ENCODE measurements at regions not wholly inside any gene's neighbourhood (a gene's known extent, or its start where the extent isn't known, plus 50 kb on each side); places are given as distances from the start of the nearest gene placed in this dataset.

GRCh38 chr5:74957029-74957784 lies 91.0 kb upstream of the FAM169A start:
- no peaks in the 10 kb centered on the region for H3K4me1 Mint-ChIP-seq
- peaks cover 2% of the 10 kb centered on the region for H3K36me3 Mint-ChIP-seq
- ATAC-seq (no peak), DNase-seq (ENCODE audit: low spot score) (no peak)
- peaks cover 23% of the 10 kb centered on the region for H3K9me3 Mint-ChIP-seq
- CTCF ChIA-PET = interaction anchor here (1.0 kb wide), 1 partner anchor 13 kb away, joined by 3 read pairs; no protein-coding TSS in a partner anchor
- H3K4me3 Mint-ChIP-seq = no peak overlapping the region
- no peaks in the 10 kb centered on the region for H3K27me3 Mint-ChIP-seq (ENCODE audit: low read depth)
- POLR2A ChIA-PET = no interaction called here
- H3K27ac Mint-ChIP-seq = no peak overlapping the region
- TF ChIP-seq ZNF416 (CRISPR knock-in tag; IDR thresholded peaks at IDR 0.05) (no peak), ZNF219 (CRISPR knock-in tag; IDR thresholded peaks at IDR 0.05; ENCODE audit: borderline replicate concordance) (no peak), ZNF138 (CRISPR knock-in tag; conservative IDR thresholded peaks at IDR 0.05) (no peak)
- TF ChIP-seq, protein P1, sequence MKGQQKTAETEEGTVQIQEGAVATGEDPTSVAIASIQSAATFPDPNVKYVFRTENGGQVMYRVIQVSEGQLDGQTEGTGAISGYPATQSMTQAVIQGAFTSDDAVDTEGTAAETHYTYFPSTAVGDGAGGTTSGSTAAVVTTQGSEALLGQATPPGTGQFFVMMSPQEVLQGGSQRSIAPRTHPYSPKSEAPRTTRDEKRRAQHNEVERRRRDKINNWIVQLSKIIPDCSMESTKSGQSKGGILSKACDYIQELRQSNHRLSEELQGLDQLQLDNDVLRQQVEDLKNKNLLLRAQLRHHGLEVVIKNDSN (CRISPR knock-in tag; IDR thresholded peaks at IDR 0.05) = no peak
- TF ChIP-seq, protein P2, sequence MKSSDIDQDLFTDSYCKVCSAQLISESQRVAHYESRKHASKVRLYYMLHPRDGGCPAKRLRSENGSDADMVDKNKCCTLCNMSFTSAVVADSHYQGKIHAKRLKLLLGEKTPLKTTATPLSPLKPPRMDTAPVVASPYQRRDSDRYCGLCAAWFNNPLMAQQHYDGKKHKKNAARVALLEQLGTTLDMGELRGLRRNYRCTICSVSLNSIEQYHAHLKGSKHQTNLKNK (CRISPR knock-in tag; IDR thresholded peaks at IDR 0.05) = no peak
- TF ChIP-seq, protein P3, sequence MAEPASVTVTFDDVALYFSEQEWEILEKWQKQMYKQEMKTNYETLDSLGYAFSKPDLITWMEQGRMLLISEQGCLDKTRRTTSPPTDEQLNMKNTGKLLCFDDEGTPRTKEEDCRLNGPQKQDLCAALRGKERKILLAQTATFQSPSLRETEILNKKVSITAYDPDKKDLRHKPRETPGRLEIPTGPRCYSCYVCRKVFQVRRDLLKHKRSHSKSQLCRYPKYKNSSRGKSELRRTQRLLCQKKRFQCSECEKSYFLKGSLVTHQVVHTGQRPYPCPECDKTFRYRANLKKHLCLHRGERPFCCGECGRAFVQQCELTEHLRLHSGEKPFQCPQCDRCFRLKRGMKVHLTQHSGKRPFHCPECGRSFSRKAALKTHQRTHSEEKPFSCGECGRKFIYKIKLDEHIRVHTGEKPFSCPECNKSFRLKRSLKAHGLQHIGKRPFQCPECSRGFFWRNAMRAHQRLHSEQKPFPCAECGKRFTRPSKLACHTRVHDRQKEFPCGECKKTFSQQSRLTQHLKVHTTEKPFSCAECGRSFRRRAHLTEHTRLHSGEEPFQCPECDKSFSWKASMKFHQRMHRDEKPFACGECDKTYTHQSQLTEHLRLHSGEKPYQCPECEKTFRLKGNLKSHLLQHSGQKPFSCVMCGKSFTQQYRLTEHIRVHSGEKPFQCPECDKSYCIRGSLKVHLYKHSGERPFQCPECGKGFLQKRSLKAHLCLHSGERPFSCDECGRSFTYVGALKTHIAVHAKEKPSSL (CRISPR knock-in tag; conservative IDR thresholded peaks at IDR 0.05) = no peak

- ChIA-PET CTCF (no interaction called here), POLR2A (interaction anchor here (0.6 kb wide), 1 partner anchor 240 kb away, joined by 3 read pairs; no protein-coding TSS in a partner anchor)
Measured at GRCh38 chr5:74956278-74956677, 90.1 kb upstream of the FAM169A start.

More at GRCh38 chr5:74956278-74956677, 90.1 kb upstream of the FAM169A start:
- H3K4me1 Mint-ChIP-seq = no peaks in the 10 kb centered on the region
- no peak for ATAC-seq
- no peak overlapping the region for H3K4me3 Mint-ChIP-seq
- no peak for DNase-seq (ENCODE audit: low spot score)
- H3K9me3 Mint-ChIP-seq = peaks cover 23% of the 10 kb centered on the region
- no peak overlapping the region for H3K27ac Mint-ChIP-seq
- TF ChIP-seq JUN (CRISPR knock-in tag; IDR thresholded peaks at IDR 0.05) (no peak), ZNF232 (CRISPR knock-in tag; IDR thresholded peaks at IDR 0.05) (no peak), PRDM15 (CRISPR knock-in tag; IDR thresholded peaks at IDR 0.05) (no peak), RELA (CRISPR knock-in tag; IDR thresholded peaks at IDR 0.05; ENCODE audit: borderline replicate concordance) (no peak), OVOL2 (CRISPR knock-in tag; IDR thresholded peaks at IDR 0.05; ENCODE audit: borderline replicate concordance) (no peak), ESRRA (CRISPR knock-in tag; IDR thresholded peaks at IDR 0.05; ENCODE audit: borderline replicate concordance) (no peak), E2F4 (CRISPR knock-in tag; IDR thresholded peaks at IDR 0.05; ENCODE audit: borderline replicate concordance, low read depth) (no peak), CBFB (CRISPR knock-in tag; IDR thresholded peaks at IDR 0.05; ENCODE audit: low read depth) (no peak)
- TF ChIP-seq, protein P4, sequence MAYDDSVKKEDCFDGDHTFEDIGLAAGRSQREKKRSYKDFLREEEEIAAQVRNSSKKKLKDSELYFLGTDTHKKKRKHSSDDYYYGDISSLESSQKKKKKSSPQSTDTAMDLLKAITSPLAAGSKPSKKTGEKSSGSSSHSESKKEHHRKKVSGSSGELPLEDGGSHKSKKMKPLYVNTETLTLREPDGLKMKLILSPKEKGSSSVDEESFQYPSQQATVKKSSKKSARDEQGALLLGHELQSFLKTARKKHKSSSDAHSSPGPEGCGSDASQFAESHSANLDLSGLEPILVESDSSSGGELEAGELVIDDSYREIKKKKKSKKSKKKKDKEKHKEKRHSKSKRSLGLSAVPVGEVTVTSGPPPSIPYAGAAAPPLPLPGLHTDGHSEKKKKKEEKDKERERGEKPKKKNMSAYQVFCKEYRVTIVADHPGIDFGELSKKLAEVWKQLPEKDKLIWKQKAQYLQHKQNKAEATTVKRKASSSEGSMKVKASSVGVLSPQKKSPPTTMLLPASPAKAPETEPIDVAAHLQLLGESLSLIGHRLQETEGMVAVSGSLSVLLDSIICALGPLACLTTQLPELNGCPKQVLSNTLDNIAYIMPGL (CRISPR knock-in tag; IDR thresholded peaks at IDR 0.05) = no peak
- no peaks in the 10 kb centered on the region for H3K27me3 Mint-ChIP-seq (ENCODE audit: low read depth)
- peaks cover 2% of the 10 kb centered on the region for H3K36me3 Mint-ChIP-seq
